Urinary bladder (tissue), 3 donors: ENCODE measurements at regions not wholly inside any gene's neighbourhood (a gene's known extent, or its start where the extent isn't known, plus 50 kb on each side); places are given as distances from the start of the nearest gene placed in this dataset.

Experiments
- DNase-seq: peaks from one replicate; pipeline ENCODE4 v3.0.0-alpha.2; 2015; ENCODE audit errors: extremely low spot score
- H3K27ac ChIP-seq: one replicate; pipeline ENCODE4 v1.5.1; 2013; ENCODE audit warnings: low read depth, mild to moderate bottlenecking, moderate library complexity
- H3K36me3 ChIP-seq: one replicate; pipeline ENCODE4 v1.6.1; 2013; ENCODE audit warnings: mild to moderate bottlenecking, moderate library complexity; ENCODE audit not compliant: insufficient read depth
- H3K4me1 ChIP-seq: one replicate; pipeline ENCODE4 v1.6.1; 2013; ENCODE audit warnings: mild to moderate bottlenecking, moderate library complexity; ENCODE audit not compliant: insufficient read depth
- H3K4me3 ChIP-seq: one replicate; pipeline ENCODE4 v1.5.1; 2013; ENCODE audit warnings: low read depth, low read length
- WGBS: extraction: QIAGEN DNeasy Blood & Tissue Kit; methylation state at CpG from one replicate; pipeline ENCODE4 v1.1.7; 2013; 5-methylcytosine and 5-hydroxymethylcytosine counted together
- donor health status: healthy with polysubstance abuse.
- donor health status: healthy.

DNA sequence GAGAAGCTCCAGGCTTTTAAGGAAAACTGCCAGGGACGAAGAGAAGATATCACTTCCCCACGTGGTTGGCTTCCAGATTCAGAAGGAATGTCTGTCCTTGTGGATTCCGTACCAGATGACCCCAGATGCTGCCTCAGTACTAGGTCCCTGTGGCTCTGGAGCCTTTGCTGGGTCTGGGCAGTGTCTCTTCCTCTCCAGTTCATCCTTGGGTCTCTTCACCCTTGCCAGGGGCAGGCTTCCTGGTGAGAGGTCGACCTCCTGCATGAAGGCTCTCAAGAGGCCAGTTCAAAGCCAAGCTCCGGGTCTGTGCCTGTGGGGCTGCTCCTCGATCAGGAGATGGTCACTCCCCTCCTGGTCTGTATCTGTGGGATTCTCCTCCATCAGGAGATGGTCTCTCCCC lies 74.7 kb upstream of the B3GAT1 start:
- Histone ChIP-seq H3K4me3 (no peak overlapping the region), H3K27ac (peak overlapping the region; percentile 3), H3K36me3 (no peaks in the 10 kb centered on the region), H3K4me1 (no peaks in the 10 kb centered on the region)
- WGBS = 66% methylated on average over 6 of the region's 6 CpGs
- no peak for DNase-seq

- Histone ChIP-seq H3K4me3 (no peak overlapping the region), H3K36me3 (no peaks in the 10 kb centered on the region), H3K27ac (peak overlapping the region; percentile 28), H3K4me1 (no peaks in the 10 kb centered on the region)
- no peak for DNase-seq
- 84% methylated on average over 11 of the region's 11 CpGs for WGBS
Observed at GRCh38 chr11:134486106-134486505, 74.1 kb upstream of the B3GAT1 start.

GRCh38 chr11:134485316-134485715 lies 73.3 kb upstream of the B3GAT1 start:
- no peak overlapping the region for H3K27ac ChIP-seq
- WGBS = 77% methylated on average over 5 of the region's 5 CpGs
- H3K36me3 ChIP-seq = no peaks in the 10 kb centered on the region
- no peaks in the 10 kb centered on the region for H3K4me1 ChIP-seq
- no peak overlapping the region for H3K4me3 ChIP-seq
- no peak for DNase-seq

DNA sequence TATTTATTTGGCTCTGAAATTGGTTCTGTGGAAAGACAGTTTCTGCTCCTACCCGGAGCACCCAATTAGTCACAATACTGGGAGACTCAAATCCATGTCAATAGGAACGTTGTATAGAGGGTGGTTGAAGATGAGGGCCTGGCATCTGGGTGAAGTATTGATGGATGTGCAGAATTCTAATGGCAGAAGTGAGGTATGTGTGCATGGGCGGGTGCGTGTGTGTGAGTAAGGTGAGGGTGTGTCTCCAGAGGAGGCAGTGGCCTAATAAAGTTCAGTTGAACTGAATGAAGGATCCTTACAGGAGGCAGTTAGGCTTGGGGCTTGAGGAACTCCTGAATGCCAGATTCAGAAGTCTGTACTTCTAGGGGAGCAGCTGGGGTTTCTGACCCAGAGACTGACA lies 71.8 kb upstream of the B3GAT1 start:
- no peak for DNase-seq
- H3K27ac ChIP-seq = no peak overlapping the region
- H3K4me3 ChIP-seq = no peak overlapping the region
- 77% methylated on average over 4 of the region's 4 CpGs for WGBS
- H3K4me1 ChIP-seq = no peaks in the 10 kb centered on the region
- no peaks in the 10 kb centered on the region for H3K36me3 ChIP-seq

DNA sequence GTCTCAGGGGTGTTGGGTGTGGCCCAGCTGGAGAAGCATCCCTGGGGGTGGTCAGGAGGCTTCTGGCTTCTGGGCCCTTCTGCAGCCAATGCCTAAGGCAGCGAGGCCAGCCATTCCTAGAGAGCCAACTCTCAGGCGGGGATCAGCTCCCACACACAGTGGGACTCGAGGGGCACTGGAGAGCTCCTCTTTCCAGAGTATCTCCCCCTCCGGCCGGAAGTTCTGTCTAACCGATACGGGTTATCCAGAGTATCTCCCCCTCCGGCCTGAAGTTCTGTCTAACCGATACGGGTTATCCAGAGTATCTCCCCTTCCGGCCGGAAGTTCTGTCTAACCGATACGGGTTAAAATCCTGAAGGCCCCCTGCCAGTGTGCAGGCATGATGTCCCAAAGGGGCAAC lies 71.2 kb upstream of the B3GAT1 start:
- DNase-seq = no peak

GRCh38 chr11:134482865-134483264 lies 70.8 kb upstream of the B3GAT1 start:
- H3K4me3 ChIP-seq = no peak overlapping the region
- WGBS = 52% methylated on average over 2 of the region's 2 CpGs
- no peaks in the 10 kb centered on the region for H3K36me3 ChIP-seq
- no peak overlapping the region for H3K27ac ChIP-seq
- DNase-seq = no peak
- H3K4me1 ChIP-seq = no peaks in the 10 kb centered on the region

More for the DNA sequence above, 71.2 kb upstream of the B3GAT1 start:
- no peaks in the 10 kb centered on the region for H3K36me3 ChIP-seq
- H3K4me3 ChIP-seq = no peak overlapping the region
- no peak overlapping the region for H3K27ac ChIP-seq
- 90% methylated on average over 14 of the region's 14 CpGs for WGBS
- H3K4me1 ChIP-seq = no peaks in the 10 kb centered on the region

GRCh38 chr11:134481933-134482527 lies 70.0 kb upstream of the B3GAT1 start:
- Histone ChIP-seq H3K4me3 (no peak overlapping the region), H3K27ac (no peak overlapping the region), H3K36me3 (no peaks in the 10 kb centered on the region), H3K4me1 (no peaks in the 10 kb centered on the region)
- DNase-seq = no peak
- 59% methylated on average over 4 of the region's 4 CpGs for WGBS

- no peak for DNase-seq
- WGBS = 71% methylated on average over 3 of the region's 3 CpGs
- Histone ChIP-seq H3K27ac (no peak overlapping the region), H3K36me3 (no peaks in the 10 kb centered on the region), H3K4me3 (no peak overlapping the region), H3K4me1 (no peaks in the 10 kb centered on the region)
Observed at GRCh38 chr11:134481135-134481534, 69.1 kb upstream of the B3GAT1 start.

DNA sequence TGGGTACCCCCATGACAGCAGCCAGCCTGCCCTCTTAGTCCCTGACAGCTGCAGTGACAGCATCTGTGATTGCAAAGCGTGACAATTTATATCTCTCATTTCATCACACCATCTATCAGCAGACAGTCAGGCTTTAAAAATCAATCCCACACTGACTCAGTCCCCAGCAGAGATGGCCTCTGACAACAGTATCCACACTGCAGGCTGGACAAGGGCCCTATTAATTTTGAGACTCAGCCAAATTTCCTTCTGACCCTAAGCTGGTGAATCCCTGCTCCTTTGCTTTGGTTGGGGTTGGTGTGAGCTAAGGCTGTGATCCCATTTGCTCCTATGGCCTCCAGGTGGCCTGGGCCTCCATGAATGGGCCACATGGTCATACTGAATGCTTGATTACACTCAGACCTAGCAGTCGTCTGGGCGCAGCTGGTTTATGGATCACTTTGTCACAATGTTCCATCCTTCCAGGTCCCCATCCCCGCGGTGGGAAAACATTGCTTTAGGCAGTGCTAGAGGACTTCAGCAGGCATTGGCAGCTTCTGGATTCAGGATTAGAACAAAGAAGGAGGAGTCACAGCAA lies 68.2 kb upstream of the B3GAT1 start:
- Histone ChIP-seq H3K4me1 (no peaks in the 10 kb centered on the region), H3K36me3 (no peaks in the 10 kb centered on the region), H3K4me3 (no peak overlapping the region), H3K27ac (no peak overlapping the region)
- WGBS = 73% methylated on average over 5 of the region's 5 CpGs
- no peak for DNase-seq

- Histone ChIP-seq H3K4me3 (no peak overlapping the region), H3K27ac (no peak overlapping the region), H3K4me1 (no peaks in the 10 kb centered on the region), H3K36me3 (no peaks in the 10 kb centered on the region)
- WGBS = 78% methylated on average over 21 of the region's 21 CpGs
- DNase-seq = no peak
Observed at GRCh38 chr11:134479206-134480135, 67.4 kb upstream of the B3GAT1 start.

- no peaks in the 10 kb centered on the region for H3K36me3 ChIP-seq
- WGBS = 33% methylated on average over 2 of the region's 2 CpGs
- no peak for DNase-seq
- H3K4me1 ChIP-seq = no peaks in the 10 kb centered on the region
- no peak overlapping the region for H3K4me3 ChIP-seq
- no peak overlapping the region for H3K27ac ChIP-seq
Observed at GRCh38 chr11:134478611-134479010, 66.6 kb upstream of the B3GAT1 start.

GRCh38 chr11:134478176-134478575 lies 66.1 kb upstream of the B3GAT1 start:
- H3K27ac ChIP-seq = no peak overlapping the region
- no peak overlapping the region for H3K4me3 ChIP-seq
- DNase-seq = no peak
- H3K36me3 ChIP-seq = no peaks in the 10 kb centered on the region
- no peaks in the 10 kb centered on the region for H3K4me1 ChIP-seq
- WGBS = 84% methylated on average over 7 of the region's 7 CpGs

DNA sequence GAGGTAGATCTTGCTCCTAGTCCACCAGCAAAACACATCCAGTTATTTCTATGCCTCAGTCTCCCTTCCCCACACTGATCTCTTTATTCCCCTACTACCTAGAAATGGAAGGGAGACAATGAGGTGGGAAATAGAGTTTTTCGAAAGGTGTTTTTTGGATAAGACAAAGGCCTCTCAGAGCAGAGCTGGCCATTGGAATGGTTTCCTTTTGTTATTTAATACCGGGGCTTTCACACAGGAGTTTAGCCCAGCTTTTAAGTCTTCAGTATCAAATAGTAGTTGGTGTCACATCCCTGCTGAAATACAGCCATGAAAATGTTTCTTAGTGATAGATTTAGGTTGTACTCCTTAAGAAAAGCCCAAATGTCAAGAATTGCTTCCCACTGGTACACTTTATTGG lies 65.4 kb upstream of the B3GAT1 start:
- Histone ChIP-seq H3K27ac (no peak overlapping the region), H3K4me1 (no peaks in the 10 kb centered on the region), H3K36me3 (no peaks in the 10 kb centered on the region), H3K4me3 (no peak overlapping the region)
- no peak for DNase-seq
- WGBS = 44% methylated on average over 2 of the region's 2 CpGs

- Histone ChIP-seq H3K27ac (no peak overlapping the region), H3K36me3 (no peaks in the 10 kb centered on the region), H3K4me3 (no peak overlapping the region), H3K4me1 (no peaks in the 10 kb centered on the region)
- WGBS = 9% methylated on average over 11 of the region's 11 CpGs
- DNase-seq = no peak
Observed at GRCh38 chr11:134476435-134477021, 64.5 kb upstream of the B3GAT1 start.
